Lower leg skin (tissue), 3 donors: ENCODE measurements at regions not wholly inside any gene's neighbourhood (a gene's known extent, or its start where the extent isn't known, plus 50 kb on each side); places are given as distances from the start of the nearest gene placed in this dataset.

Source experiments
- CTCF ChIP-seq, 3 donors: fragments of 450-650 bp; IDR thresholded peaks; one replicate each; pipeline ENCODE4 v1.5.1; 2016; ENCODE audit warnings: antibody characterized with exemption in 3 of 3, mild to moderate bottlenecking in 3 of 3, moderate library complexity in 2 of 3
- POLR2A ChIP-seq, 2 donors: fragments of 450-650 bp; IDR thresholded peaks; one replicate each; pipeline ENCODE4 v1.6.1; 2016 to 2017; ENCODE audit warnings: antibody characterized with exemption in 2 of 2, mild to moderate bottlenecking in 1 of 2, moderate library complexity in 1 of 2

GRCh38 chr6:95866732-95867131 lies 149.0 kb upstream of the FUT9 start:
- TF ChIP-seq CTCF (IDR thresholded peaks at IDR 0.05) (no peak), POLR2A (IDR thresholded peaks at IDR 0.05) (no peak)
